ENCODE measurements at regions not wholly inside any gene's neighbourhood (a gene's known extent, or its start where the extent isn't known, plus 50 kb on each side); places are given as distances from the start of the nearest gene placed in this dataset.

GRCh38 chr4:14095831-14096230 is 468.3 kb upstream of the BOD1L1 start:
- Histone ChIP-seq H3K4me1 (ENCODE audit: control insufficient read depth in 1 of 2, insufficient read depth in 2 of 2, low read depth in 1 of 2, low read length in 1 of 2) (peaks cover 0 to 22% of the 10 kb centered on the region in 2 experiments; a peak in 1 of 4 replicates), H3K4me2 (no peak overlapping the region), H3K27me3 (ENCODE audit: insufficient read depth) (no peaks in the 10 kb centered on the region), H3K79me2 (ENCODE audit: insufficient read depth) (no peaks in the 10 kb centered on the region), H3K27ac (ENCODE audit: low read depth in 2 of 2, low read length in 1 of 2) (peak overlapping the region in 1 of 2 experiments; percentile 52; a peak in 2 of 4 replicates), H4K20me1 (ENCODE audit: insufficient read depth) (no peaks in the 10 kb centered on the region), H3F3A (replicated peaks; ENCODE audit: insufficient read depth) (no peaks in the 10 kb centered on the region), H3K4me3 (ENCODE audit: low read depth in 2 of 2, low read length in 1 of 2) (no peak overlapping the region), H3K36me3 (replicated peaks in 1 of 2; ENCODE audit: control insufficient read depth in 1 of 2, insufficient read depth in 2 of 2, low read length in 1 of 2) (no peaks in the 10 kb centered on the region), H3K9ac (peak overlapping the region; percentile 25; the same call in 1 of the 2 replicates), H3K9me3 (no peaks in the 10 kb centered on the region), H2AFZ (ENCODE audit: low read depth) (0 out of 2 replicates have a peak overlapping the region, but pooled peaks have one; percentile 75), H3K9me2 (no peaks in the 10 kb centered on the region)
- ChIA-PET POLR2A (no interaction called here), CTCF (no interaction called here)
- TF ChIP-seq RAD21 (IDR thresholded peaks at IDR 0.05; ENCODE audit: low read length) (no peak), JUND (IDR thresholded peaks at IDR 0.05) (no peak), RCOR1 (IDR thresholded peaks at IDR 0.05; ENCODE audit: low read length) (no peak), FOXM1 (IDR thresholded peaks at IDR 0.05; ENCODE audit: low read depth) (no peak), SMC3 (IDR thresholded peaks at IDR 0.05; ENCODE audit: low read depth, low read length) (no peak), TCF12 (IDR thresholded peaks at IDR 0.05) (no peak), TEAD4 (IDR thresholded peaks at IDR 0.05; ENCODE audit: borderline replicate concordance, insufficient read depth) (no peak), EZH2phosphoT487 (IDR thresholded peaks at IDR 0.05; ENCODE audit: borderline replicate concordance, low read depth) (no peak)
- TF ChIP-seq, protein P1, sequence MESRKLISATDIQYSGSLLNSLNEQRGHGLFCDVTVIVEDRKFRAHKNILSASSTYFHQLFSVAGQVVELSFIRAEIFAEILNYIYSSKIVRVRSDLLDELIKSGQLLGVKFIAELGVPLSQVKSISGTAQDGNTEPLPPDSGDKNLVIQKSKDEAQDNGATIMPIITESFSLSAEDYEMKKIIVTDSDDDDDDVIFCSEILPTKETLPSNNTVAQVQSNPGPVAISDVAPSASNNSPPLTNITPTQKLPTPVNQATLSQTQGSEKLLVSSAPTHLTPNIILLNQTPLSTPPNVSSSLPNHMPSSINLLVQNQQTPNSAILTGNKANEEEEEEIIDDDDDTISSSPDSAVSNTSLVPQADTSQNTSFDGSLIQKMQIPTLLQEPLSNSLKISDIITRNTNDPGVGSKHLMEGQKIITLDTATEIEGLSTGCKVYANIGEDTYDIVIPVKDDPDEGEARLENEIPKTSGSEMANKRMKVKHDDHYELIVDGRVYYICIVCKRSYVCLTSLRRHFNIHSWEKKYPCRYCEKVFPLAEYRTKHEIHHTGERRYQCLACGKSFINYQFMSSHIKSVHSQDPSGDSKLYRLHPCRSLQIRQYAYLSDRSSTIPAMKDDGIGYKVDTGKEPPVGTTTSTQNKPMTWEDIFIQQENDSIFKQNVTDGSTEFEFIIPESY (IDR thresholded peaks at IDR 0.05; ENCODE audit: borderline replicate concordance, low read depth), result no peak
- TF ChIP-seq, protein P2, sequence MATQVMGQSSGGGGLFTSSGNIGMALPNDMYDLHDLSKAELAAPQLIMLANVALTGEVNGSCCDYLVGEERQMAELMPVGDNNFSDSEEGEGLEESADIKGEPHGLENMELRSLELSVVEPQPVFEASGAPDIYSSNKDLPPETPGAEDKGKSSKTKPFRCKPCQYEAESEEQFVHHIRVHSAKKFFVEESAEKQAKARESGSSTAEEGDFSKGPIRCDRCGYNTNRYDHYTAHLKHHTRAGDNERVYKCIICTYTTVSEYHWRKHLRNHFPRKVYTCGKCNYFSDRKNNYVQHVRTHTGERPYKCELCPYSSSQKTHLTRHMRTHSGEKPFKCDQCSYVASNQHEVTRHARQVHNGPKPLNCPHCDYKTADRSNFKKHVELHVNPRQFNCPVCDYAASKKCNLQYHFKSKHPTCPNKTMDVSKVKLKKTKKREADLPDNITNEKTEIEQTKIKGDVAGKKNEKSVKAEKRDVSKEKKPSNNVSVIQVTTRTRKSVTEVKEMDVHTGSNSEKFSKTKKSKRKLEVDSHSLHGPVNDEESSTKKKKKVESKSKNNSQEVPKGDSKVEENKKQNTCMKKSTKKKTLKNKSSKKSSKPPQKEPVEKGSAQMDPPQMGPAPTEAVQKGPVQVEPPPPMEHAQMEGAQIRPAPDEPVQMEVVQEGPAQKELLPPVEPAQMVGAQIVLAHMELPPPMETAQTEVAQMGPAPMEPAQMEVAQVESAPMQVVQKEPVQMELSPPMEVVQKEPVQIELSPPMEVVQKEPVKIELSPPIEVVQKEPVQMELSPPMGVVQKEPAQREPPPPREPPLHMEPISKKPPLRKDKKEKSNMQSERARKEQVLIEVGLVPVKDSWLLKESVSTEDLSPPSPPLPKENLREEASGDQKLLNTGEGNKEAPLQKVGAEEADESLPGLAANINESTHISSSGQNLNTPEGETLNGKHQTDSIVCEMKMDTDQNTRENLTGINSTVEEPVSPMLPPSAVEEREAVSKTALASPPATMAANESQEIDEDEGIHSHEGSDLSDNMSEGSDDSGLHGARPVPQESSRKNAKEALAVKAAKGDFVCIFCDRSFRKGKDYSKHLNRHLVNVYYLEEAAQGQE (IDR thresholded peaks at IDR 0.05; ENCODE audit: low read depth, low read length), result no peak
- DNase-seq, result no peak
- 73% methylated on average over 1 of the region's 1 CpG for WGBS (ENCODE audit: low lambda C conversion rate)

- no peaks in the 10 kb centered on the region for H3K36me3 ChIP-seq (replicated peaks in 1 of 2; ENCODE audit: control insufficient read depth in 1 of 2, insufficient read depth in 2 of 2, low read length in 1 of 2)
- H3K4me2 ChIP-seq, result no peak overlapping the region
- H3K27me3 ChIP-seq (ENCODE audit: insufficient read depth), result no peaks in the 10 kb centered on the region
- no peaks in the 10 kb centered on the region for H3K79me2 ChIP-seq (ENCODE audit: insufficient read depth)
- no peak overlapping the region for H3K4me3 ChIP-seq (ENCODE audit: low read depth in 2 of 2, low read length in 1 of 2)
- 68% methylated on average over 4 of the region's 4 CpGs for WGBS (ENCODE audit: low lambda C conversion rate)
- H3K9ac ChIP-seq, result peak overlapping the region; percentile 25; the same call in 1 of the 2 replicates
- H3K27ac ChIP-seq (ENCODE audit: low read depth in 2 of 2, low read length in 1 of 2), result peak overlapping the region in 1 of 2 experiments; percentile 52; a peak in 2 of 4 replicates
- DNase-seq, result no peak
- H4K20me1 ChIP-seq (ENCODE audit: insufficient read depth), result no peaks in the 10 kb centered on the region
- no peaks in the 10 kb centered on the region for H3K9me2 ChIP-seq
- H3K4me1 ChIP-seq (ENCODE audit: control insufficient read depth in 1 of 2, insufficient read depth in 2 of 2, low read depth in 1 of 2, low read length in 1 of 2), result peaks cover 0 to 22% of the 10 kb centered on the region in 2 experiments; a peak in 1 of 4 replicates
- ChIA-PET CTCF (no interaction called here), POLR2A (no interaction called here)
- H2AFZ ChIP-seq (ENCODE audit: low read depth), result peak overlapping the region; percentile 75
- H3K9me3 ChIP-seq, result no peaks in the 10 kb centered on the region
- no peaks in the 10 kb centered on the region for H3F3A ChIP-seq (replicated peaks; ENCODE audit: insufficient read depth)
- TF ChIP-seq RFX5 (IDR thresholded peaks at IDR 0.05; ENCODE audit: low read length) (no peak), MXI1 (IDR thresholded peaks at IDR 0.05; ENCODE audit: low read depth, low read length) (no peak), PBX3 (IDR thresholded peaks at IDR 0.05) (no peak), FOXM1 (IDR thresholded peaks at IDR 0.05; ENCODE audit: low read depth) (no peak), MEF2A (IDR thresholded peaks at IDR 0.05; ENCODE audit: borderline replicate concordance, low read depth) (peak; percentile 93), TEAD4 (IDR thresholded peaks at IDR 0.05; ENCODE audit: borderline replicate concordance, insufficient read depth) (peak; percentile 62; the same call in 1 of the 2 replicates), RXRA (IDR thresholded peaks at IDR 0.05; ENCODE audit: borderline replicate concordance, low read depth) (peak; percentile 47; the same call in 1 of the 2 replicates), RAD21 (IDR thresholded peaks at IDR 0.05; ENCODE audit: low read length) (no peak), JUND (IDR thresholded peaks at IDR 0.05) (peak; percentile 52; the same call in 1 of the 2 replicates)
- TF ChIP-seq, protein P3, sequence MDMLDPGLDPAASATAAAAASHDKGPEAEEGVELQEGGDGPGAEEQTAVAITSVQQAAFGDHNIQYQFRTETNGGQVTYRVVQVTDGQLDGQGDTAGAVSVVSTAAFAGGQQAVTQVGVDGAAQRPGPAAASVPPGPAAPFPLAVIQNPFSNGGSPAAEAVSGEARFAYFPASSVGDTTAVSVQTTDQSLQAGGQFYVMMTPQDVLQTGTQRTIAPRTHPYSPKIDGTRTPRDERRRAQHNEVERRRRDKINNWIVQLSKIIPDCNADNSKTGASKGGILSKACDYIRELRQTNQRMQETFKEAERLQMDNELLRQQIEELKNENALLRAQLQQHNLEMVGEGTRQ (IDR thresholded peaks at IDR 0.05; ENCODE audit: borderline replicate concordance, low read depth, low read length), result no peak
- TF ChIP-seq, protein P4, sequence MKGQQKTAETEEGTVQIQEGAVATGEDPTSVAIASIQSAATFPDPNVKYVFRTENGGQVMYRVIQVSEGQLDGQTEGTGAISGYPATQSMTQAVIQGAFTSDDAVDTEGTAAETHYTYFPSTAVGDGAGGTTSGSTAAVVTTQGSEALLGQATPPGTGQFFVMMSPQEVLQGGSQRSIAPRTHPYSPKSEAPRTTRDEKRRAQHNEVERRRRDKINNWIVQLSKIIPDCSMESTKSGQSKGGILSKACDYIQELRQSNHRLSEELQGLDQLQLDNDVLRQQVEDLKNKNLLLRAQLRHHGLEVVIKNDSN (IDR thresholded peaks at IDR 0.05; ENCODE audit: borderline replicate concordance, low read depth), result no peak
- TF ChIP-seq, protein P5, sequence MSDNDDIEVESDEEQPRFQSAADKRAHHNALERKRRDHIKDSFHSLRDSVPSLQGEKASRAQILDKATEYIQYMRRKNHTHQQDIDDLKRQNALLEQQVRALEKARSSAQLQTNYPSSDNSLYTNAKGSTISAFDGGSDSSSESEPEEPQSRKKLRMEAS (IDR thresholded peaks at IDR 0.05; ENCODE audit: low read depth), result no peak
These were observed 469.0 kb upstream of the BOD1L1 start for GRCh38 chr4:14096396-14096965.

Data from SK-N-SH (cell line).